Epithelial cell of prostate (primary cell): ENCODE measurements at regions not wholly inside any gene's neighbourhood (a gene's known extent, or its start where the extent isn't known, plus 50 kb on each side); places are given as distances from the start of the nearest gene placed in this dataset.

Experiments
- DNase-seq: peaks from one replicate; pipeline ENCODE4 v3.0.0-alpha.2; 2011; ENCODE audit warnings: low read depth, low spot score
- H3K27ac ChIP-seq: fragments of 450-650 bp; 2 replicates; pipeline ENCODE4 v1.5.1; 2017; ENCODE audit warnings: mild to moderate bottlenecking

GRCh38 chrX:78496483-78496882 lies 162.6 kb downstream of the RTL3 start:
- no peak overlapping the region for H3K27ac ChIP-seq
- DNase-seq, result no peak

DNA sequence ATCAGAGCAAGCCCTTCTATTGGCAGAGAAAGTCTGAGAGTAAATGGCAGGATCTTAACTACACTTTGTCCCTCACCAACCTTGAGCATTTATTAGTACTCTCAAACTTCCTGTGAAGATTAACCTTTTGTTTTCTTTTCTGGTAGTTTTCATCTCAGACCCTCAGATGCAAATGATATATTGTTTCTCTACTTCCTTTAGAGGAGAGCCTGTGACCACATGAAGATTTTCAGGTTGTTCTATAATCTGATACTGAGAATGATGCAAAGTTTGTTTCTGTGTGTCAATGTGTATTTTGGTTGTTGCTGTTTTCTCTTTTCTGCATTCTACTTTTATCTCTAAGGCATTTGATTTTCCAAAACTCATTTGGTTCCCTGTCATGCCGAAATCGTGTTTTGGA lies 165.8 kb upstream of the CYSLTR1 start:
- DNase-seq, result no peak
- no peak overlapping the region for H3K27ac ChIP-seq

GRCh38 chrX:78476701-78477100 lies 149.3 kb upstream of the CYSLTR1 start:
- no peak overlapping the region for H3K27ac ChIP-seq
- no peak for DNase-seq

DNA sequence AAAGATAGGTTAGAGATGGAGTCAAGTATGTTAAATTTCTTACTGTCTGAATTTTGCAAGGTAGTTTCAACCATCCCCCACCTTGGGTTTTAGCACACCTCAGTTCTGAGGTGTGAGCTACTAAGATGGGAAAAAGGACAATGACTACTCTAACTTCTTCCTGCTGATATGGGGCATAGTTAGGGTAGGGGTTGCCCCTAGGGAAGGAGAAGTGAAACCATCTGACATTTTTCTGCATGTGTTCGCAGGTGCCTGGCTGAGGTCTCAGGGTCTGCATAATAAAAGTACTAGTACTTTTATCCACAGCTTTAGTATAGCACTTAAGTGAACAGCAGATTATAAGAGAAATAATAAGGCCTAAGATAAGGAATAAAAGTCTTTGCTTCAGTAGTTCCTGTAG lies 129.5 kb upstream of the CYSLTR1 start:
- DNase-seq, result no peak

DNA sequence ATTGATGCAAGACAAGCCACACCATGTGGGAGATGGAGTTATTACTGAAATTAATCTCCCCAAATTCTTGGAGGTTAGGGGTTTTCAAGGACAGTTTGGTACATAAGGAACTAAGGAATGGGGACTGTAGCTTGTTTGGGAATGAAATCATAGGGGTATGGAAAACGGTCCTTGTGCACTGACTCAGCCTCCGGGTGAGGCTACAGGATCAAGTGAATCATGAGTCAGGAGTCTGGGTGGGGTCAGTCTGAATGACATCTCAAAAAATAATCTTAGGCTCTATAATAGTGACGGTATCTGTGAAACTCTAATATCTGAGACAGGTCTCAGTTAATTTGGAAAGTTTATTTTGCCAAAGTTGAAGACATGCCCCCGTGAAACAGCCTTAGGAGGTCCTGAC lies 128.5 kb upstream of the CYSLTR1 start:
- peak; percentile 20 for DNase-seq

More for the DNA sequence above, 129.5 kb upstream of the CYSLTR1 start:
- H3K27ac ChIP-seq, result no peak overlapping the region

DNA sequence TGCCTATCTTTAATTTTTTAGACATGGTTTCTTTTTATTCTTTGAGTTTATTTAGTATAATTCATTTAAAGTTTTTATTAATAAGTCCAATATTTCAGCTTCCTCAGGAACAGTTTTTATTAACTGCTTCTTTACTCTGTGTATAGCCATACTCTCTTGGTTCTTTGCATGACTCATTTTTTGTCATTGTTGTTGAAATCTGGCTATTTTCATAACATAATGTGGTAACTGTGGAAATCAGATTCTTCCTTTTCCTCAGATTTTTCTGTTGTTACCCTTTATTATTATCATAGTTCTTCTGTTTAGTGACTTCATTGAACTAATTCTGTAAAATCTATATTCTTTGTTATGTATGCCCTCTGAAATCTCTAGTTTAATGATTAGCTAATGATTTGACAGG lies 124.9 kb upstream of the CYSLTR1 start:
- peak overlapping the region; percentile 15 for H3K27ac ChIP-seq
- no peak for DNase-seq

More for the DNA sequence above, 128.5 kb upstream of the CYSLTR1 start:
- H3K27ac ChIP-seq, result no peak overlapping the region

DNA sequence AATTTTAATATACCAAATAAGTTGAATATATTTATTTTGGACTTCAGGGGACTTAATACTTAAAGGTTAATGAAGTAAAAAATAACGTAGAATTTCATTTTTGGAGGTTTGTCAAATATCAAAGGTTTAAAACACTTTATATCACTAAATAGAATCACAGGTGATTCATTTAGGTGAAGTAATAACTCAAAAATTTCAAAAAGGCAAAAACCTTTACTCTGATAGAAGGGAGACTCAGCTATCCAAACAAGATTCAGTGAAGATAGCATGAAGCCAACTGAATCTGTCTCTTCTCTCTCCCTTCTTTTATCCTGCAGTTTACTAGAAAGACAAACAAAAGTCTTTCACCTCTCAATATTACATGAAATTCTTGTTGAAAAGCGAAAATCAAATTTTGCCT lies 110.2 kb upstream of the CYSLTR1 start:
- no peak for DNase-seq
- no peak overlapping the region for H3K27ac ChIP-seq

DNA sequence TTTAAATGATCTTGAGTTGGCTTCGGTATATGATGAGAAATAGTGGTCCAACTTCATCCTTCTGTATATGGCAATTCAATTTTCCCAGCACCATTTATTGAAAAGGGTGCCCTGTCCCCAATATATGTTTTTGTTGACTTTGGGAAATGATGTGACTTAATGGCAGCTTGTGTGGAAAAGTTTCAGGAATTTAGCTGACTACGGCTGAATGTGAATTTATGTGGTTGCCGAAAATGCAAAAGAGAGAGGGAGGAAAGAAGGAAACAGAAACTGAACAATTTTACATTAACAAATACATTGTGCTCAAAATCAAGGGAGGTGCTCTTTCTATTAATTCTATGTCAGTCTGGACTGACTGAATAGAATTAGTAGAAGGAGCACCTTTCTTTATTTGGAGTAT lies 101.8 kb upstream of the CYSLTR1 start:
- no peak for DNase-seq
- H3K27ac ChIP-seq, result no peak overlapping the region

- H3K27ac ChIP-seq, result no peak overlapping the region
- no peak for DNase-seq
Measured at GRCh38 chrX:78388663-78389062, 61.3 kb upstream of the CYSLTR1 start.

DNA sequence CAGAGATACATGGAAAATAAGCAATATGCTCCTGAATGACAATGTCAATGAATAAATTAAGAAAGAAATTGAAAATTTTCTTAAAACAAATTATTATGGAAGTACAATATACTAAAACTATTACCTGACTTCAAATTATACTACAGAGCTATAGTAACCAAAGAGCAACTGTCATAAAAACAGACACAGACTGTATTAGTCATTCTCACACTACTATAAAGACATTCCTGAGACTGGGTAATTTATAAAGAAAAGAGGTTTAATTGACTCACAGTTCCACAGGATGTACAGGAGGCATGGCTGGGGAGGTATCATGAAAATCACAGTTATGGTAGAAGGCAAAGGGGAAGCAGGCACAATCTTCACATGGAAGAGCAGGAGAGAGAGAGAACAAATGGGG lies 60.0 kb upstream of the CYSLTR1 start:
- no peak overlapping the region for H3K27ac ChIP-seq
- DNase-seq, result no peak

DNA sequence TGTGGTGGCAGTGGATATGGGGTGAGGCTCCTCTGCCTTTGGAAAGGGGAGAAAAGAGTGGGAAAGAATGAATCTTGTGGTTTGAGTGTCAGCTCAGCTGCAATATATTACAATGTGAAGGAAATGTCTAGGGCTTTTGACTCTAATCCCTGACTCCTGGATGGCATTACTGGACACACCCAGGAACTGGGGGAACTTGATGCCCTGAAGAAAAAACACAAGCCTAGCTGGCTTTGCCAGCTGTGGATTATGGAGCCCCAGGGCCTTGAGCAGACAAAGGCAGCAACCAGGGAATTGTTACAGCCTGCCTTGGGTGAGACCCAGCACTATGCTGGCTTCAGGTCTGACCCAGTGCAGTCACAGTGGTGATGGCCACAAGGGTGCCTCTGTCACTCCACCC lies 57.1 kb upstream of the CYSLTR1 start:
- H3K27ac ChIP-seq, result no peak overlapping the region
- DNase-seq, result no peak

GRCh38 chrX:78383594-78383993 lies 56.2 kb upstream of the CYSLTR1 start:
- no peak overlapping the region for H3K27ac ChIP-seq
- no peak for DNase-seq

DNA sequence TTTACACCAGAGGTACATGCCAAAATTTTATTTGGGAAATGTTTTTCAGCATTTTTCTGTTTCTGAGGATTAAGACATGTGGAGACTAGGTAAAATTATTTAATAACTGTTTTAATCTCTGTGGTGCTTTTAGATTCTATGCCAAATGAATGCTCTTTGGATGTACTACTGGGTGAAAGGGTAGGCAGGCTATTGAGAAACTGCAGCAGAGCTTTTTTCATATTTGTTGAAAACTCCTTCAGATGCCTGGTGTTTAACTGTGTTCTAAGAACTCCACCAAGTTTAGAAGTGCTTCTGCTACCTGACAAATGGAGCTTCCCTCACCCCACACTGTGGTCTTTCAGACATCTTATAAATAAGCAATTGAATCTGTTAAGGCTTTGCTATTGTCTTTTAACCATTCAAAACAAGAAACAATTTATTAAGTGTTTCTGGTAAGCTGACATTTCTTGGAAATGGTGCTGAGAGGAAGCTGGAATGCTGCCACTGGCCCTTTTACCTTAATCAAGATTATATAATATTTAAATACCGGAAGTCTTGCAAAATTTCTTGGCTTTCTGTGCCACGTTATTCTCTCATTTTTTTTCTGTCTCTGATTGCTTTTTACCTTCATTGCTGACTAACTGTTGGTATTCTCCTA lies 51.2 kb upstream of the CYSLTR1 start:
- no peak overlapping the region for H3K27ac ChIP-seq
- no peak for DNase-seq
